Mesendoderm (in vitro differentiated cells): ENCODE measurements at regions not wholly inside any gene's neighbourhood (a gene's known extent, or its start where the extent isn't known, plus 50 kb on each side); places are given as distances from the start of the nearest gene placed in this dataset.

ENCODE experiments used
- DNase-seq: peaks from one replicate; pipeline ENCODE4 v3.0.0; 2013
- H2AK5ac ChIP-seq: 2 replicates; pipeline ENCODE4 v1.6.1; 2013; ENCODE audit warnings: low read length, inconsistent platforms
- H2BK120ac ChIP-seq: 2 replicates; pipeline ENCODE4 v1.6.1; 2013; ENCODE audit warnings: low read depth, mild to moderate bottlenecking, low read length, moderate library complexity, mixed read lengths
- H2BK15ac ChIP-seq: replicated peaks from 2 replicates; pipeline ENCODE4 v1.6.1; 2013; ENCODE audit warnings: low read depth, mild to moderate bottlenecking, moderate library complexity
- H2BK5ac ChIP-seq: 2 replicates; pipeline ENCODE4 v1.6.1; 2013; ENCODE audit warnings: low read length, inconsistent platforms
- H3K18ac ChIP-seq: 2 replicates; pipeline ENCODE4 v1.6.1; 2013; ENCODE audit warnings: mild to moderate bottlenecking, low read length, mixed read lengths
- H3K23ac ChIP-seq: one replicate; pipeline ENCODE4 v1.6.1; 2013; ENCODE audit warnings: low read length
- H3K27ac ChIP-seq: 2 replicates; pipeline ENCODE4 v1.5.1; 2013; ENCODE audit warnings: low read depth, mild to moderate bottlenecking, inconsistent platforms, low read length, moderate library complexity
- H3K27me3 ChIP-seq: 2 replicates; pipeline ENCODE4 v1.6.1; 2013; ENCODE audit warnings: low read length, control low read depth, mild to moderate bottlenecking, inconsistent platforms; ENCODE audit not compliant: insufficient read depth, poor library complexity
- H3K36me3 ChIP-seq: 2 replicates; pipeline ENCODE4 v1.6.1; 2013; ENCODE audit warnings: low read length, inconsistent platforms; ENCODE audit not compliant: control insufficient read depth, insufficient read depth
- H3K4ac ChIP-seq: one replicate; pipeline ENCODE4 v1.6.1; 2013; ENCODE audit warnings: low read depth, mild to moderate bottlenecking, low read length, moderate library complexity
- H3K4me1 ChIP-seq: 2 replicates; pipeline ENCODE4 v1.6.1; 2013; ENCODE audit warnings: low read depth, low read length, inconsistent platforms; ENCODE audit not compliant: control insufficient read depth
- H3K4me2 ChIP-seq: 2 replicates; pipeline ENCODE4 v1.6.1; 2013; ENCODE audit warnings: low read length
- H3K4me3 ChIP-seq: 2 replicates; pipeline ENCODE4 v1.5.1; 2013; ENCODE audit warnings: mild to moderate bottlenecking, low read length
- H3K56ac ChIP-seq: one replicate; pipeline ENCODE4 v1.6.1; 2013; ENCODE audit warnings: low read length
- H3K79me1 ChIP-seq: 2 replicates; pipeline ENCODE4 v1.6.1; 2013; ENCODE audit warnings: low read length, inconsistent platforms
- H3K79me2 ChIP-seq: 2 replicates; pipeline ENCODE4 v1.6.1; 2013; ENCODE audit warnings: mild to moderate bottlenecking, low read length; ENCODE audit not compliant: control insufficient read depth, insufficient read depth
- H3K9ac ChIP-seq: 2 replicates; pipeline ENCODE4 v1.6.1; 2013; ENCODE audit warnings: low read length, inconsistent platforms
- H4K5ac ChIP-seq: one replicate; pipeline ENCODE4 v1.6.1; 2013; ENCODE audit warnings: low read length
- H4K8ac ChIP-seq: one replicate; pipeline ENCODE4 v1.6.1; 2013; ENCODE audit warnings: low read depth, mild to moderate bottlenecking, control low read depth, low read length, moderate library complexity
- WGBS: extraction: QIAGEN DNeasy Blood & Tissue Kit; methylation state at CpG from one replicate; pipeline ENCODE4 v1.1.7; 2013; ENCODE audit warnings: low lambda C conversion rate, missing lambda C conversion rate; ENCODE audit not compliant: insufficient coverage; ENCODE audit errors: extremely low coverage; 5-methylcytosine and 5-hydroxymethylcytosine counted together

GRCh38 chr6:87869064-87869905, 167.3 kb upstream of the AKIRIN2 start:
- H4K5ac ChIP-seq = no peak overlapping the region
- no CpG with 5 or more reads among the region's 7 CpGs for WGBS
- no peaks in the 10 kb centered on the region for H3K4me1 ChIP-seq
- no peak overlapping the region for H3K4me3 ChIP-seq
- no peak overlapping the region for H3K27ac ChIP-seq
- H4K8ac ChIP-seq = no peak overlapping the region
- H3K4me2 ChIP-seq = no peak overlapping the region
- no peaks in the 10 kb centered on the region for H3K79me1 ChIP-seq
- peak; percentile 65 for DNase-seq
- no peak overlapping the region for H3K18ac ChIP-seq
- no peak overlapping the region for H3K9ac ChIP-seq
- H3K4ac ChIP-seq = no peak overlapping the region
- no peak overlapping the region for H2BK15ac ChIP-seq
- no peaks in the 10 kb centered on the region for H3K79me2 ChIP-seq
- H3K23ac ChIP-seq = no peak overlapping the region
- no peak overlapping the region for H2BK120ac ChIP-seq
- no peaks in the 10 kb centered on the region for H3K36me3 ChIP-seq
- H3K56ac ChIP-seq = no peak overlapping the region
- no peaks in the 10 kb centered on the region for H3K27me3 ChIP-seq
- no peak overlapping the region for H2AK5ac ChIP-seq
- H2BK5ac ChIP-seq = no peak overlapping the region

GRCh38 chr6:87860902-87861301, 158.9 kb upstream of the AKIRIN2 start:
- Histone ChIP-seq H3K79me2 (no peaks in the 10 kb centered on the region), H3K27ac (no peak overlapping the region), H3K4me1 (no peaks in the 10 kb centered on the region), H4K5ac (no peak overlapping the region), H3K79me1 (no peaks in the 10 kb centered on the region), H3K56ac (no peak overlapping the region), H3K9ac (no peak overlapping the region), H3K4me3 (no peak overlapping the region), H2BK120ac (no peak overlapping the region), H3K36me3 (no peaks in the 10 kb centered on the region), H3K4ac (no peak overlapping the region), H2AK5ac (no peak overlapping the region), H3K23ac (no peak overlapping the region), H3K18ac (no peak overlapping the region), H3K27me3 (no peaks in the 10 kb centered on the region), H4K8ac (no peak overlapping the region), H3K4me2 (no peak overlapping the region), H2BK15ac (no peak overlapping the region), H2BK5ac (no peak overlapping the region)
- no CpG with 5 or more reads among the region's 2 CpGs for WGBS
- no peak for DNase-seq

DNA sequence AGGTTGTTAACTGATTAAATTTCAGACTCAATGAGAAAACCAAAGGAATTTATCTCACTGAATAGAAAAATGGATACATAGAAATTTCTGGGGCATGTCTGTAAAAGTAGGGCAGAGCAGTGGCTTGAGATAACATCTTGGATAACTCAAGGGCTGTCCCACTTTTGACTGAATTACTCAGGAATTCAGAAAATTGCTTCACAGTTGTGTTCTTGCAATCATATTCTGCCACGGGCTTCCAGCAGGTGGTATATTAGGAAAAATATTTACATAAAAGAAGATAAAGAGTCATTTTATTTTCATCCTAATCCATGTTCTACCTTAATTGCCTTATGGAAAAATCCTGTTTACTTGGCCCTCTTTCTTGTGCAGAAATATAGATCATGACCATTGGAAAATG, 156.4 kb upstream of the AKIRIN2 start:
- H3K79me1 ChIP-seq = no peaks in the 10 kb centered on the region
- no peak overlapping the region for H3K4me3 ChIP-seq
- no peak overlapping the region for H2BK15ac ChIP-seq
- no CpG with 5 or more reads among the region's 1 CpG for WGBS
- no peak overlapping the region for H3K27ac ChIP-seq
- H3K56ac ChIP-seq = no peak overlapping the region
- H3K36me3 ChIP-seq = no peaks in the 10 kb centered on the region
- no peak overlapping the region for H3K4ac ChIP-seq
- no peak overlapping the region for H2BK5ac ChIP-seq
- H3K4me2 ChIP-seq = no peak overlapping the region
- no peak overlapping the region for H3K9ac ChIP-seq
- no peaks in the 10 kb centered on the region for H3K27me3 ChIP-seq
- no peak overlapping the region for H2BK120ac ChIP-seq
- H3K23ac ChIP-seq = no peak overlapping the region
- DNase-seq = no peak
- H3K4me1 ChIP-seq = no peaks in the 10 kb centered on the region
- no peak overlapping the region for H4K8ac ChIP-seq
- no peak overlapping the region for H3K18ac ChIP-seq
- H2AK5ac ChIP-seq = no peak overlapping the region
- H3K79me2 ChIP-seq = no peaks in the 10 kb centered on the region
- no peak overlapping the region for H4K5ac ChIP-seq

DNA sequence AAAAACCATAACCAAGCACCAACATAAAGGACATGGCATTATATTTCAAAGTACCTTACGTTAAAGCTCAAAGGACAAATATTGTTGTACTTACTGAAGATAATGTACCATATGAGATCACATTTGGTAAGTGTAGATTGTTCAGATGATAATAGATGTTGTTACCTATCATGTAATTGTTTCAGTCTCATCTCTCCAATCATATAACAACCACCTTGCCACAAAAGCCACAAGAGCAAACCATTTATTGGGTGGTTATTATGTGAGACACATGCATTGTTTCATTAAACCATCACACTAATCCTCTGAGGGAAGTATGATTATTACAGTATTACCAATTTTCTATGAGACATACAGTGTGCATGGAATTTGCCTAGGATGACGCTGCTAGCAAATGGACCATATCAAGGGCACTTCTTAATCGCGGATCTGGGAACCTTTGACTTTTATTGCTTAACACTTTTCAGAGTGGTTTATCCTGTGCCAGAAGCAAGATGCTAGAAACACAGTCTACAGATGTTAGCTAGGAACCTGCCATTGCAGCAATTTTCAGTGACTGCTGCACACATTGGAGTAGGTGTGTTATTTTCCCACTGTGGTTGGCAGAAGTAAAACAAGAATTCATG, 149.8 kb upstream of the AKIRIN2 start:
- Histone ChIP-seq H3K56ac (no peak overlapping the region), H3K79me1 (no peaks in the 10 kb centered on the region), H4K8ac (peak overlapping the region; percentile 76), H3K36me3 (no peaks in the 10 kb centered on the region), H3K27ac (no peak overlapping the region), H3K4me1 (no peaks in the 10 kb centered on the region), H3K4me2 (no peak overlapping the region), H3K79me2 (no peaks in the 10 kb centered on the region), H4K5ac (no peak overlapping the region), H3K4me3 (no peak overlapping the region), H3K27me3 (no peaks in the 10 kb centered on the region), H2BK15ac (no peak overlapping the region), H3K18ac (no peak overlapping the region), H2BK5ac (no peak overlapping the region), H3K9ac (no peak overlapping the region), H3K4ac (no peak overlapping the region), H2BK120ac (no peak overlapping the region), H2AK5ac (no peak overlapping the region), H3K23ac (no peak overlapping the region)
- DNase-seq = no peak
- no CpG with 5 or more reads among the region's 4 CpGs for WGBS

DNA sequence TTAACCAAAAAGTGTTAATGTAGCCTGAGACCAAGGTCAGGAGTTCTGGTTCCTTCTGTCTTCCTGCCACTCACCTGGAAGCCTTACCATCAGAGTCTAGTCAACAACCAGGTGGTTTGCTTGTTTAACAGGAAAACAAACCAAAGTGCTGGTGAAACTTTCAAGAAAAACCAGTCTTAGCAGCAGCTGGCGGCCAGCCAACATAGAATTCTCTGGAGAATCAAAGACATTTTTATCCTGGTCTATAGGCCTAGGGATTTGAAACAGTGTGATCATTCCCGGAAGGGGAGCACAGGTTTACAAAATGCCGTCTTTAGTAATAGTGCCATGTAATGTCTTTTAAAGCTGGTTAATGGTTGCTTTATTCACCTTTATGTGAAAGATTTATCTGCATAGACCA, 146.6 kb upstream of the AKIRIN2 start:
- Histone ChIP-seq H3K4me2 (no peak overlapping the region), H3K9ac (no peak overlapping the region), H3K23ac (no peak overlapping the region), H2AK5ac (no peak overlapping the region), H3K56ac (no peak overlapping the region), H2BK5ac (no peak overlapping the region), H3K79me1 (no peaks in the 10 kb centered on the region), H3K36me3 (no peaks in the 10 kb centered on the region), H4K5ac (no peak overlapping the region), H3K27ac (no peak overlapping the region), H2BK15ac (no peak overlapping the region), H3K79me2 (no peaks in the 10 kb centered on the region), H3K18ac (no peak overlapping the region), H4K8ac (no peak overlapping the region), H3K4me1 (no peaks in the 10 kb centered on the region), H3K4me3 (no peak overlapping the region), H3K4ac (no peak overlapping the region), H2BK120ac (no peak overlapping the region), H3K27me3 (no peaks in the 10 kb centered on the region)
- no CpG with 5 or more reads among the region's 3 CpGs for WGBS
- no peak for DNase-seq
